ENCODE measurements at regions not wholly inside any gene's neighbourhood (a gene's known extent, or its start where the extent isn't known, plus 50 kb on each side); places are given as distances from the start of the nearest gene placed in this dataset.

- in situ Hi-C loops (cut with MboI; ENCODE audit: low sequenced_read_pairs), result no loop called here
- no TSS peak for BruUV-seq (replicated peaks)
- no peak overlapping the region for H4K5ac ChIP-seq (ENCODE audit: low read depth, low read length)
- TF ChIP-seq FOS (IDR thresholded peaks at IDR 0.05; ENCODE audit: low read depth, low read length), result no peak
- TF ChIP-seq RFX5 (IDR thresholded peaks at IDR 0.05; ENCODE audit: low read depth, low read length), result no peak
- TF ChIP-seq, protein P1, sequence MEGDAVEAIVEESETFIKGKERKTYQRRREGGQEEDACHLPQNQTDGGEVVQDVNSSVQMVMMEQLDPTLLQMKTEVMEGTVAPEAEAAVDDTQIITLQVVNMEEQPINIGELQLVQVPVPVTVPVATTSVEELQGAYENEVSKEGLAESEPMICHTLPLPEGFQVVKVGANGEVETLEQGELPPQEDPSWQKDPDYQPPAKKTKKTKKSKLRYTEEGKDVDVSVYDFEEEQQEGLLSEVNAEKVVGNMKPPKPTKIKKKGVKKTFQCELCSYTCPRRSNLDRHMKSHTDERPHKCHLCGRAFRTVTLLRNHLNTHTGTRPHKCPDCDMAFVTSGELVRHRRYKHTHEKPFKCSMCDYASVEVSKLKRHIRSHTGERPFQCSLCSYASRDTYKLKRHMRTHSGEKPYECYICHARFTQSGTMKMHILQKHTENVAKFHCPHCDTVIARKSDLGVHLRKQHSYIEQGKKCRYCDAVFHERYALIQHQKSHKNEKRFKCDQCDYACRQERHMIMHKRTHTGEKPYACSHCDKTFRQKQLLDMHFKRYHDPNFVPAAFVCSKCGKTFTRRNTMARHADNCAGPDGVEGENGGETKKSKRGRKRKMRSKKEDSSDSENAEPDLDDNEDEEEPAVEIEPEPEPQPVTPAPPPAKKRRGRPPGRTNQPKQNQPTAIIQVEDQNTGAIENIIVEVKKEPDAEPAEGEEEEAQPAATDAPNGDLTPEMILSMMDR (conservative IDR thresholded peaks at IDR 0.05; ENCODE audit: low read depth, low read length), result no peak
- TF ChIP-seq NFE2L2 (IDR thresholded peaks at IDR 0.05; ENCODE audit: low read depth, low read length), result no peak
- no peak for TF ChIP-seq RCOR1 (IDR thresholded peaks at IDR 0.05; ENCODE audit: insufficient replicate concordance, low read length)
- no peak for TF ChIP-seq MAZ (IDR thresholded peaks at IDR 0.05; ENCODE audit: borderline replicate concordance, low read depth, low read length)
- no peak for TF ChIP-seq CHD1 (IDR thresholded peaks at IDR 0.05; ENCODE audit: low read depth, low read length)
- no peak for TF ChIP-seq CEBPB (IDR thresholded peaks at IDR 0.05; ENCODE audit: low read depth, low read length)
- TF ChIP-seq MAFK (IDR thresholded peaks at IDR 0.05; ENCODE audit: low read depth, low read length), result no peak
- TF ChIP-seq POLR2A (IDR thresholded peaks at IDR 0.05; ENCODE audit: low read depth, low read length), result no peak
- TF ChIP-seq RAD21 (IDR thresholded peaks at IDR 0.05; ENCODE audit: low read length), result no peak
- no peak for TF ChIP-seq SMC3 (IDR thresholded peaks at IDR 0.05; ENCODE audit: low read depth, low read length)
- no peak for TF ChIP-seq BHLHE40 (IDR thresholded peaks at IDR 0.05; ENCODE audit: low read depth, low read length)
- no peak for TF ChIP-seq USF2 (IDR thresholded peaks at IDR 0.05; ENCODE audit: low read depth, low read length)
- no peak for TF ChIP-seq MXI1 (IDR thresholded peaks at IDR 0.05; ENCODE audit: borderline replicate concordance, low read depth, low read length)
- TF ChIP-seq, protein P2, sequence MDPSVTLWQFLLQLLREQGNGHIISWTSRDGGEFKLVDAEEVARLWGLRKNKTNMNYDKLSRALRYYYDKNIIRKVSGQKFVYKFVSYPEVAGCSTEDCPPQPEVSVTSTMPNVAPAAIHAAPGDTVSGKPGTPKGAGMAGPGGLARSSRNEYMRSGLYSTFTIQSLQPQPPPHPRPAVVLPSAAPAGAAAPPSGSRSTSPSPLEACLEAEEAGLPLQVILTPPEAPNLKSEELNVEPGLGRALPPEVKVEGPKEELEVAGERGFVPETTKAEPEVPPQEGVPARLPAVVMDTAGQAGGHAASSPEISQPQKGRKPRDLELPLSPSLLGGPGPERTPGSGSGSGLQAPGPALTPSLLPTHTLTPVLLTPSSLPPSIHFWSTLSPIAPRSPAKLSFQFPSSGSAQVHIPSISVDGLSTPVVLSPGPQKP (IDR thresholded peaks at IDR 0.05; ENCODE audit: borderline replicate concordance, low read depth, low read length), result no peak
- H3K9me3 ChIP-seq (ENCODE audit: control insufficient read depth, insufficient read depth, low read length), result peaks cover 4% of the 10 kb centered on the region; the same call in 1 of the 2 replicates
- no peak overlapping the region for H2AK9ac ChIP-seq (replicated peaks; ENCODE audit: low read depth, low read length, poor library complexity)
- H3K23ac ChIP-seq (ENCODE audit: low read depth, low read length), result no peak overlapping the region
- intact Hi-C loops (cut with micrococcal nuclease), result no loop called here
- no peaks in the 10 kb centered on the region for H3K27me3 ChIP-seq (ENCODE audit: control insufficient read depth, insufficient read depth, low read length)
- H3K4ac ChIP-seq (ENCODE audit: low read depth, low read length), result no peak overlapping the region
- POLR2A ChIA-PET (ENCODE audit: unreplicated experiment), result no interaction called here
- dilution Hi-C loops (cut with HindIII; ENCODE audit: low sequenced_read_pairs, unreplicated experiment), result no loop called here
- ATAC-seq (ENCODE audit: low read depth), result no peak
- no peaks in the 10 kb centered on the region for H4K20me1 ChIP-seq (ENCODE audit: insufficient read depth, low read length)
- H2BK5ac ChIP-seq (ENCODE audit: low read depth, low read length, poor library complexity, severe bottlenecking), result no peak overlapping the region
- no peak overlapping the region for H3K27ac ChIP-seq (ENCODE audit: insufficient read depth, low read length)
- H2AK5ac ChIP-seq (ENCODE audit: low read depth, low read length), result no peak overlapping the region
- no peak overlapping the region for H3K4me2 ChIP-seq (ENCODE audit: low read depth, low read length)
- WGBS, 2 experiments (ENCODE audit: extremely low coverage in 2 of 2, insufficient read length in 1 of 2), result no CpG with 5 or more reads among the region's 2 CpGs
- H3K9me1 ChIP-seq (ENCODE audit: insufficient read depth, low read length), result no peaks in the 10 kb centered on the region
- H3K79me1 ChIP-seq (ENCODE audit: low read depth in 1 of 2, low read length in 2 of 2), result no peaks in the 10 kb centered on the region
- H3K4me1 ChIP-seq (ENCODE audit: control insufficient read depth, insufficient read depth, low read length), result no peaks in the 10 kb centered on the region
- no peak overlapping the region for H4K8ac ChIP-seq (ENCODE audit: low read depth in 2 of 2, low read length in 2 of 2)
- CTCF ChIA-PET, result no interaction called here
- no peak overlapping the region for H2AFZ ChIP-seq (replicated peaks; ENCODE audit: low read length, poor library complexity)
- DNase-seq, result no peak
- H3K14ac ChIP-seq (replicated peaks; ENCODE audit: low read depth, low read length), result no peak overlapping the region
- no peak overlapping the region for H2BK120ac ChIP-seq (ENCODE audit: low read depth, low read length)
- no peak overlapping the region for H3K18ac ChIP-seq (ENCODE audit: low read depth, low read length)
- H3K4me3 ChIP-seq (ENCODE audit: insufficient read depth, low read depth, low read length), result no peak overlapping the region
- no peak overlapping the region for H2BK15ac ChIP-seq (ENCODE audit: low read depth, low read length)
- no peak overlapping the region for H4K91ac ChIP-seq (ENCODE audit: insufficient read depth, low read depth, low read length)
- no peak overlapping the region for H2BK20ac ChIP-seq (ENCODE audit: low read depth, low read length)
- no peaks in the 10 kb centered on the region for H3K36me3 ChIP-seq (ENCODE audit: control insufficient read depth, insufficient read depth, low read length)
- no peak overlapping the region for H3K56ac ChIP-seq (ENCODE audit: extremely low read depth, insufficient read depth, low read length)
- H3K9ac ChIP-seq (ENCODE audit: low read depth, low read length), result no peak overlapping the region
Observed at GRCh38 chr2:106667478-106668070, 180.4 kb downstream of the CD8B2 start.

All from IMR-90 (cell line).